ENCODE measurements at regions not wholly inside any gene's neighbourhood (a gene's known extent, or its start where the extent isn't known, plus 50 kb on each side); places are given as distances from the start of the nearest gene placed in this dataset.

- DNase-seq (ENCODE audit: low read depth in 2 of 2), result no peak
- no peak for TF ChIP-seq CTCF (IDR thresholded peaks at IDR 0.05; ENCODE audit: low read depth, low read length)
- H3K4me3 ChIP-seq (replicated peaks in 1 of 2; ENCODE audit: low read depth in 2 of 2, low read length in 2 of 2), result no peak overlapping the region
Measured at GRCh38 chr7:41621953-41622831, 80.7 kb downstream of the INHBA start.

GRCh38 chr7:41617987-41618386 lies 84.9 kb downstream of the INHBA start:
- no peak overlapping the region for H3K4me3 ChIP-seq (replicated peaks in 1 of 2; ENCODE audit: low read depth in 2 of 2, low read length in 2 of 2)
- DNase-seq (ENCODE audit: low read depth in 2 of 2), result no peak
- no peak for TF ChIP-seq CTCF (IDR thresholded peaks at IDR 0.05; ENCODE audit: low read depth, low read length)

GRCh38 chr7:41612798-41613197 lies 90.1 kb downstream of the INHBA start:
- TF ChIP-seq CTCF (IDR thresholded peaks at IDR 0.05; ENCODE audit: low read depth, low read length), result no peak
- H3K4me3 ChIP-seq (replicated peaks in 1 of 2; ENCODE audit: low read depth in 2 of 2, low read length in 2 of 2), result no peak overlapping the region
- no peak for DNase-seq (ENCODE audit: low read depth in 2 of 2)

- H3K4me3 ChIP-seq (replicated peaks in 1 of 2; ENCODE audit: low read depth in 2 of 2, low read length in 2 of 2), result no peak overlapping the region
- no peak for DNase-seq (ENCODE audit: low read depth in 2 of 2)
- no peak for TF ChIP-seq CTCF (IDR thresholded peaks at IDR 0.05; ENCODE audit: low read depth, low read length)
Measured at GRCh38 chr7:41612386-41612785, 90.5 kb downstream of the INHBA start.

- no peak overlapping the region for H3K4me3 ChIP-seq (replicated peaks in 1 of 2; ENCODE audit: low read depth in 2 of 2, low read length in 2 of 2)
- TF ChIP-seq CTCF (IDR thresholded peaks at IDR 0.05; ENCODE audit: low read depth, low read length), result no peak
- no peak for DNase-seq (ENCODE audit: low read depth in 2 of 2)
Measured at GRCh38 chr7:41608447-41608846, 94.4 kb downstream of the INHBA start.

GRCh38 chr7:41603985-41604384 lies 98.9 kb downstream of the INHBA start:
- no peak for TF ChIP-seq CTCF (IDR thresholded peaks at IDR 0.05; ENCODE audit: low read depth, low read length)
- no peak for DNase-seq (ENCODE audit: low read depth in 2 of 2)
- no peak overlapping the region for H3K4me3 ChIP-seq (replicated peaks in 1 of 2; ENCODE audit: low read depth in 2 of 2, low read length in 2 of 2)

Measured in cardiac fibroblast (primary cell).